Stimulated activated CD8-positive, alpha-beta memory T cell treated with anti-CD3 and anti-CD28 coated beads, Interleukin-7, amount 100 ng/mL, for 48 hours (primary cell): ENCODE measurements at regions not wholly inside any gene's neighbourhood (a gene's known extent, or its start where the extent isn't known, plus 50 kb on each side); places are given as distances from the start of the nearest gene placed in this dataset.
"Not testable (repeated sequence)": the region's sequence is repeated elsewhere in the genome, so short reads cannot be mapped to it uniquely, and the experiment has no call there.

Experiments used
- DNase-seq, 2 donors: peaks; one replicate each; pipeline ENCODE4 v3.0.0-alpha.2; 2020; ENCODE audit warnings: low read depth in 1 of 2; ENCODE audit errors: extremely low read depth in 1 of 2

DNA sequence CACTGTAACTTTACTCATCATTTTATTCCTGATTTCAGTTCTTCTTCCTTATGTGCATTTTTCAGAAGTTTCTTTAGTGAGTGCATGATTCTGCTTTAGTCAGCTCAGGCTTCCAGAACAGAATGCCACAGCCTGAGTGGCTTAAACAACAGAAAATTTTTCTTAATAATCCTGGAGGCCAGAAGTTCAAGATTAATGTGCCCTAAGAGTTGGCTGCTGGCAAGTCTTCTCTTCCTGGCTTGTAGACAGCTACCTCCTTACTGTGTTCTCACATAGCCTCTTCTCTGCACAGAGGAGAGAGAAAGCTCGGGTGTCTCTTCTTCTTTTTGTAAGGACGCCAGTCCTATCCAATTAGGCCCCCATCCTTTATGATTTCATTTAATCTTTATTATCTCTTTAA, 443.1 kb upstream of the RGS17 start:
- no peak for DNase-seq

GRCh38 chr6:153572371-153572770, 441.3 kb upstream of the RGS17 start:
- DNase-seq, result no peak

- DNase-seq, result no peak
Measured at GRCh38 chr6:153568628-153569027, 437.5 kb upstream of the RGS17 start.

GRCh38 chr6:153564803-153565202, 433.7 kb upstream of the RGS17 start:
- no peak for DNase-seq

GRCh38 chr6:153563001-153563400, 431.9 kb upstream of the RGS17 start:
- no peak for DNase-seq

DNA sequence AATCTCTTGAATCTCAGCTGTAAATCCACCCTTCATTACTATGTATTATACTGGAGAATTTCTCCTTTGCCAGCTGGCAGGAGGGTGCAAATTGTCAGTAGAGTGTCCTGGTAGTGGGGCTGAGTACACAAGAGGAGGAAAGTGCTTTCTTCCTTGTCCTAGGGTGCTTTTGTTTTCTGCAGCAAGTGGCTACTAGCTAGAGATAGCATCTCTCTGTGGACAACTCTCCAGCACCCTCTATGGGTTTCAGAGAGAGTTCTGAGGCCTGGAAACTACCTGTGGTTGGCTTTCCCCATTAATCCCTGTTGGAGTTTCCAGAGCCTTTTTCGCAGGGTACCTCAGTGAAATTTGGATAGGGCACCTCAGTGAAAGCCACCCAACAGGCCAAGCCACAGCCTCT, 422.5 kb upstream of the RGS17 start:
- DNase-seq, result no peak

DNA sequence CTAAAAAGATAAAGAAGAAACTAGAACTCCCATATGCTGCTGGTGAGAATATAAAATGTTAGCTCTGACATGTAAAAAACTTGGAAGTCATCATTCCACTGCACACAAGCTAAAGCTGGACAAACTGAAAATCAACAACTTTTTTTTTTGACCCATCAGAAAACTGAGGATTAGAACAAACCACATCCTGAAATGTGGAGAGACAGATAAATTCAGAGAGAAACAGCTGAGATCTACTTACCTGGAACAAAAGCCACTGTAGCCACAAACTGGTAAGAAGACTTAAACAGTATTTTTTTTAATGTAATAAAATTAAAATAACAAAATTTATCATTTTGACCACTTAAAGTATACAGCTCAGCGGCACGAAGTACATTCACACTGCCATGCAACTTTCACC, 408.5 kb upstream of the RGS17 start:
- no peak for DNase-seq

- no peak for DNase-seq
Measured at GRCh38 chr6:153538491-153538890, 407.4 kb upstream of the RGS17 start.

DNA sequence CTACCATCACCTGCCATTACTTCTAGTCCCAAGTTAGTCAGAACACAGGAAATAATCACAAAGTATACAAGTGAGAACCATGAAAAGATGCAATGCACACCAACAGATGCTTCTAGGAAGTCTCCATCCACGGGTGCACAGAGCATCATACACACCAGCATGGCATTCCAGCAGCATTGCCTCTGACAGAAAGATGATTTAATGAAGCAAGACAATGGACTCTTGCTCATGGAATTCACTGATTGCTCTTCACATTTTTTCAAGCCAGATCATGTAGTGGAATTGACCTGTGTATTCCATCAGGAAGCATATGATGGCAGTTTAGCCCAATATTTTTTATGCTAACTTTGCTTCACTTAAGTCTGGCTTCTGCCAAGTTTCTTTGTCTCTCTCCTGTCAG, 406.3 kb upstream of the RGS17 start:
- no peak for DNase-seq

- no peak for DNase-seq
Measured at GRCh38 chr6:153526479-153526878, 395.4 kb upstream of the RGS17 start.

GRCh38 chr6:153525998-153526397, 394.9 kb upstream of the RGS17 start:
- no peak for DNase-seq

DNA sequence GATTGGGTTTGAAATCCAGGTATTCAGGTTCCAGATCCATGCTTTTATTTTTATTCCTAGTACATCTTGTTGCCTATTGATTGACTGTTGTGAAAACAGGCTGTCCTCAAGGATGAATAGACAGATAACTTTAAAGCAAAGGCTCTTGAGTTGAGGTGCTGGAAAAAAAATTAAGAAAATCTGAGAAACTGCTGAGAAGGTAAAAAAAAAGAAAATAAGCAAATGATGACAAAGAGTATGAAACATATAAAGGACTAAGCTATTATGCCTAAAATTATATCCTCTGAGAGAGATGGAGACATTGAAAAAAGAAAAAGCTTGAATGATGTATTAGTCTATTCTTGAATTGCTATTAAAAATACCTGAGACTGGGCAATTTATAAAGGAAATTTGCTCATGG, 392.3 kb upstream of the RGS17 start:
- no peak for DNase-seq

GRCh38 chr6:153511896-153512496, 380.9 kb upstream of the RGS17 start:
- no peak for DNase-seq

DNA sequence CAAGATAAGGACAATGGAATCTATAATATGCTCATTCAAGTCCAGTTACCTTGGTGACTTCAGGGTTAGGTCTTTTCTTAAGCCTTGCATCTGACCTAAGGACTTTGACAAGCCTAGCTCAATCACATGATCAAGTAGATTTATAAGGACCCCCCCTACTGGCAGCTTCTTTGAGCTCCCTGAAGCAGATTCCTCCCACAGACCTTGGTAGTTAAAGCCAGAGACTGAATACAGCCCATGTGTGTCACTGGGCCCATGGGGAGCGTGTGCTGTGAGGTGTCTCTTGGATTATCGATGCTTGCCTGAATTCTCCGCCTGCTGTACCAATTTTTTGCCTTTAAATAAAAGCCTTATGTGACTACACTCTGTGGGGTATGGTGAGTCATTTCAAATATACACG, 372.7 kb upstream of the RGS17 start:
- DNase-seq, result no peak

GRCh38 chr6:153493501-153493900, 362.4 kb upstream of the RGS17 start:
- no peak for DNase-seq

- DNase-seq, result no peak
Measured at GRCh38 chr6:153489479-153489878, 358.4 kb upstream of the RGS17 start.

DNA sequence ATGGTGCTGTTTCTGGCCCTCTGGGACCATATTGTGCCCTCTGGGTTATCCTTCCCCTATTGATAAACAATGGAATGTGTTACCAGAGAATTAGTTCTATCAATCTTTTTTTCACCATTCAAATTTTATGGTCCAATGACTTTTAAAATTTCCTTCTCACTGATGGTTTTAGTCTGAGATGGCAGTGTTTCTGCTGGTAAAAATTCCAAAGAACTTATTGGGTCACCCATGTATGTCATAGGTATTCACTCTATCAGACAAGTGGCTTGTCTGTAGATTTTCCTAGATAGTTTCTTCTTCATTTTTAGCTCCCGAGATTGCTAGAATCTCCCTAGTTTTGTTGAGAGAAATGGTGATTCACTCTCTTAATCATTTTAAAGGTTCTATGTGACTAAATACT, 357.2 kb upstream of the RGS17 start:
- no peak for DNase-seq

- no peak for DNase-seq
Measured at GRCh38 chr6:153485072-153485471, 354.0 kb upstream of the RGS17 start.

GRCh38 chr6:153484056-153484455, 353.0 kb upstream of the RGS17 start:
- no peak for DNase-seq

GRCh38 chr6:153476243-153476642, 345.2 kb upstream of the RGS17 start:
- DNase-seq, result no peak

DNA sequence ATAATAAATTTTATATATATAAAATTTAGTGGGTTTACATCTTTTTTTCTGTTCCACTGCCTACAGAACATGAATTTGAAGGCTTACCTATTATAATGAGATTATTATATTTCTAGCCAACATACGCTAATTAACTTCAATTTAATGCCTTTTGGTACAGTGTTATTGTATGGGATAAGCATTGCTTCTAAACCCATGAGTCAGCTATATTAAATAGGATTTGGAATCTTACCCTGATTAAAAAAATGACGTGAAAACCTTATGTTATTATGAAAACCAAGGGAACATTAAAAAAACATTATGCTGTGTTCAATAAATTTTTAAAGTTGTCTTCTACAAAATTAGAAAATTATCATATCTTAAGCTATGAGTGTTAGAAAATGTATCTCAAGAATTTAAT, 334.0 kb upstream of the RGS17 start:
- no peak for DNase-seq

DNA sequence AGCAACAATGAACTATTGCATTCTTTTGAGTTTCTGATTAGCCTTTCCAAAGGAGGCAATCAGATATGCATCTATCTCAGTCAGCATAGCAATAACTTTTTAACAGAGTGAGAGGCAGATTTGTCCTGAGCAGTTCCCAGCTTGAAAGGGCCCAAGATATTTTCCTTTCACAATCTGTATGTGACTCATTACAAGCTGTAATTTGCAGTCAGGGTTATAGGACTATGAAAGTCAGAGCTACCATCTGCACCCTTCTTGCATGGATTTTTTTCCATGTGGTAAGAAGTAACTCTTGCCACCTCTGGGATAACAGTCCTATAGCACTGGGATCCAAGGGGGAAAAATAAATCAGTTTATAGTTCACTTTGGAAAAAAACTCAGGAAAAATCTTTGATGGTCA, 318.2 kb upstream of the RGS17 start:
- DNase-seq, result no peak

DNA sequence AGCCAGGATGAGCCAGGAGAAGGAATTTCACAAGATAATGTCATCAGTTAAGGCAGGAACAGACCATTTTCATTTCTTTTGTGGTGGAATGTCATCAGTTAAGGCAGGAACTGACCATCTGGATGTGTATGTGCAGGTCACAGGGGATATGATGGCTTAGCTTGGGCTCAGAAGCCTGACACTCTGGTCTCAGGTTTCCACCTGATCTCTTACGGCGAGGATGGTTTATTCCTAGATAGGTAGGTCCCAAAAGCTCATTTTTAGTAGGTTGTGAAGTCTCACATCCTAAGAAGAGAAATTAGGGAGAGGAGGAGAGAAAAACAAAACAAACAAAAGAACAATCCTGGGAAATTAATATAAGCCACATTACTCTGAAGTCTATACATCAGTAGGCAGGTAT, 311.7 kb upstream of the RGS17 start:
- not testable (repeated sequence) for DNase-seq

DNA sequence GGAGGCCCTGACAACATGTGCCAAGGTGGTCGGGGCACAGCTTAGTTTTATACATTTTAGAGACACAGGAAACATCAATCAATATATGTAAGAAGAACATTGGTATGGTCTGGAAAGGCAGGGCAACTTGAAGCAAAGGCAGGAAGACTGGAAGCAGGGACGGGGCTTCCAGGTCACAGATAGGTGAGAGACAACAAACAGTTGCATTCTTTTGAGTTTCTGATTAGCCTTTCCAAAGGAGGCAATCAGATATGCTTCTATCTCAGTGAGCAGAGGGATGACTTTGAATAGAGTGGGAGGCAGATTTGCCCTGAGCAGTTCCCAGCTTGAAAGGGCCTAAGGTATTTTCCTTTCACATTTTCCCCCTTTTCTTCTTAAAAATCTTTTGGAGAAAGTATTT, 311.0 kb upstream of the RGS17 start:
- DNase-seq, result no peak
